ENCODE measurements at regions not wholly inside any gene's neighbourhood (a gene's known extent, or its start where the extent isn't known, plus 50 kb on each side); places are given as distances from the start of the nearest gene placed in this dataset.
"Not testable (repeated sequence)": the region's sequence is repeated elsewhere in the genome, so short reads cannot be mapped to it uniquely, and the experiment has no call there.

DNA sequence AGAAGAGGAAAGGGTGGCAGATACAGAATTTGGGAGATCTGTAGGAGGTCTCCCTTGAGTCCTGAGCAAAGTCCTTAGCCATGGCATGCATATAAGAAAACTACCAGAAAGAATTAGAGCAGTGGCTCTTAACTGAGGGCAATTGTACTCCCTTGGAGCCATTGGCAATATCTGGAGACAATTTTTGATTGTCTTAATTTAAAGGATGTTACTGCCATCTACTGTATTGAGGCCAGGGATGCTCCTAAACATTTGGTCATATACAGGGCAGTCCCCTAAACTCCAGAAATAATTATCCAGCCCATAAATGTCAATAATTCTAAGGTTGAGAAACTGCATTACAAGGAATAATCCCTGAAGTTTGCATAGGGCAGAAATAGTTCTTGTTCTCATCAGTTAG is 136.4 kb upstream of the ODAD2 start:
- DNase-seq (ENCODE audit: low read depth in 2 of 2) = no peak

DNA sequence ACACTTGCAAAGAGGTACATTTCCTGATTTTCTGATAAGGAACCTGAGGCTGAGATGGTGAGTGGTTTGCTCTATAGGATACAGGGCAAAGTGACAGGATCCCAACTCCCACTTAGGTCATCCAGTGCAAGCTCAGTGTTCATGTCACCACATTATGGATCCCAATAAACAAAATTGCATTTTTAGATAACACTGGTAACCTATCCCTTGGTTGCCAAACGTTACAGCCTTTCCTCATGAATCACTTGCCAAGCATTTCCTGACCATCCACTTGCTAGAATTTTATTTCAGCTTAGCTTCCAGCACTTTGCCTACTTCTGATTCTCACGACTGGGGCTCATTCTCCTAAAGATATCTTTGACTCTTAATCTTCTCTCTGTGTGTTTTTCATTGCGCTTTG is 131.4 kb upstream of the ODAD2 start:
- peak in 1 of 2 experiments; percentile 40 for DNase-seq (ENCODE audit: low read depth in 2 of 2)

DNA sequence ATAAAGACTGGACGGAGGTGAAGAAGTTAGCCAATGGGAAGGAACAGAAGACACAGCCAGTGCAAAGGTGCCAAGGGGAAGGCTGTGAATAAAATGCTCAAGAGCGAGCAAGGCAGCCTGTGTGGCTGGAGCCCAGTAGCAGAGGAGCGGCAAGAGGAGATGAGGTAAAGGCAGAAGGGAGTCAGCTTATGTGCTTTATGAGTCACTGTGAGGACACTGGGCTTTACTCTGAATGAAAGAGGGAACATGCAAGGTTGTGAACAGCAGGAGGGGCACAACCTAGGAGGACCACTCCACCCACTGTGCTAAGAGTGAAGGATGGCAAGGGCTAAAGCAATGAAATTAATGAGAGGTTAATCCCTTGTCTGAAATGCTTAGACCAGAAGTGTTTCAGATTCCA is 129.0 kb upstream of the ODAD2 start:
- DNase-seq (ENCODE audit: low read depth in 2 of 2) = no peak

DNA sequence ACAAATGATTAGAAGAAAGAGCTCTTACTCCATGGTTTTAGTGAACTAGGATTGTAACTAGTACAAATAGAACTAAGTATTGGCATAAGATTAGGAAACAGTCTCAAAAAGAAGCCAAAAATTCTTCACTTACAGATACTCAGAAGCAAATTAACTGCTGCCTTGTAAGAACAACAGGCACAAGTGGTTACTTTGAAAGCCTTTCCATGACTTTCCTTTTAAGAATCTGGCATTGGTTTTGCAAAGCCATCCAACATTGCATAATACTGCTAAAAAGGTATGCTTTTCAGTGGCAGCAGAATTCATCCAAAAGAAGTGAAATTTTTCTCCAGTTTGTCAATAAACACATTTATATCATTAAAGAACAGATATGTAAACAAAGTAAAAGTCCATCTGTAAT is 126.8 kb upstream of the ODAD2 start:
- DNase-seq (ENCODE audit: low read depth in 2 of 2) = peak; percentile 51 to 55

DNA sequence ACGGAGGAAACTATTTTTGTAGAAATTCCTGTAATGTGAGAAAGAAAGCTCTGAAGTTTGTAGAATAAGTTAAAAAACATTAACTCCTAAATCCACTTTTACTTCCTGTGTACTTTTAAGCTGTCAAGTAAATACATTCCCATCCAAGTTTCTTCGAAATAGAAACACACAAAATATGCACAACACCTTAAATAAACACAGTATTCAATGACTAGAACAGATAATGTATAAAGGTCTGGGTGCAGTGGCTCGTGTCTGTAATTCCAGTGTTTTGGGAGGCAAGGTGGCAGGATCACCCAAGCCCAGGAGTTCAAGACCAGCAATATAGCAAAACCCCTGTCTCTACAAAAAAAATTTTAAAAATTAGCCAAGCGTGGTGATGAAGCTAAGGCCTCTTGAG is 121.9 kb upstream of the ODAD2 start:
- no peak for DNase-seq (ENCODE audit: low read depth in 2 of 2)

DNA sequence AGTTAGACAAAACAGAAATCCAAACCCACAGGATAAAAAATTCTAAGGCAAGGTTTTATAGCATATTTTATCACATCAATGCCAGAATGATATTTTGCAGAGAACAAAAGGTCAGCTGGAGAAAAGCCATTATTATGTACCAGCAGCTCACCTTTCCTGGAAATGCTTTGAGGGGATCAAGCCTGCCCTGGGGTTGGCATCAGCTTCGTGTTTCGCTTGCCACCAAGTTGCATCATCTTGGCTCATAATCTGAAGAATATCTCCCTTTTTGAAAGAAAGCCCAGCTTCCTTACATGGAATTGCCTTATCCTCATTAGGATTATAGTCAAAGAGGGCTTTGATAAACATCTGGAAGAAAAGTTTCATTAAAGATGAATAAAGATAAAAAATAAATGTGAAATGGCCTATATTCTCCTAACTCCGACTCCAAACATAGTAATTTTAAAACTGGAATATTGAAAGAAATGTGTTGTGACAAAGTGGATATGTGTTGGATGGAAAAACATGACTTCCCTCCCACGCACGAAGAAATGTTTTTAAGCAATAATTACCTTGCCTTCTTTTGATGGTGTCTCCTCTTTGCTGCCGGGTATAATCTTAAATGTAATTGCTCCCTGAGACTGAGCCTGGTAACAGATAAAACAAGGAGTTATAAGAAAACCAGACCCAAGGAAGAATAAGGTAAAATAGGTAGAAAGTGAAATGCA is 121.3 kb upstream of the ODAD2 start:
- DNase-seq (ENCODE audit: low read depth in 2 of 2) = no peak

DNA sequence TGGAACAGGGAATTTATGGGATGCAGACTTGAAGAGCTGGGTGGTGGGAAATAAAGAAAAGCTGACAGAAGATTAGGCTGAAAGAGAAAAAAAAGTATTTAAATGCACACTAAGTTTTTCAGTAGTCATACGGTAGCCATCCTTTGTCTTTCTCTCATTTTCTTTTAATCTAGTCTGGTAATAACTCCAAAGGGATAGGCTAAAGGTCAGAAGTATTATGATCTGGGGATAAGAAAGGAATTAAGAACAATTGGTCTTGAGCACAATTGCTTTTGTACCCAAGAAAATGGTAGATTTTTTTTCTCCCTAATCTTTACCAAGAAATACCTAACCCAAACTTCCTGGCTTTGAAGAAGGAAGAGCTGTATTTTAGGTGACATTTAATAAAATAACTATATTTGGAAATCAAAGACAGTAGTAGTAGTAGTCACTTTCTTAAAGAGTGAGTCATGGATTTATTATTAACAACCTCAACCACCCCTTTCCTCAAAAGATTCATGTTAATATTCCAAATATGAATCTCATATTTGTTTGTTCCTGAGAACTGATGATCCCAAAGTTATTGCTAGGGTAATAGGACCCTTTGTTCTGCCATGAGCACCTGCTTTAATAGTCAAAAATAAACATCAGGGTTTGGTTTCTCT is 120.2 kb upstream of the ODAD2 start:
- DNase-seq (ENCODE audit: low read depth in 2 of 2) = no peak

DNA sequence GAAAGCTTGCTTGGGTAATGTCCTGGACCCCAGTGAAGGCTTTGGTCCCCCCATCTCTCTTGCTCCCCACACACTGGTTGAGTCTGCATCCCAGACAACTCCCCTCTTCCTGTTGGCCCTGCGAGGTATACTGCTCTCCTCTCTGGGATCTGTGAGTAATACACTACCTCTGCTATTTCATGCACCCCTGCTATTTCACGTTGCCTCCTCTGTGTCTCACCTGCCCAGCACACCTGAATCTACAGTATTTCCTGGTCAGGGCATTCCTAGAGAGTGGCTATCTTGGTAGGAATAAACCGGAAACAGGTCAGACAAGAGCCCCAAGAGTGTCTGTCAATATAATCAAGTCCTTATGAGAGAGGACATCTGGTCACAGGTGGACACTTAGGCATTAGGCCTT is 114.3 kb upstream of the ODAD2 start:
- no peak for DNase-seq (ENCODE audit: low read depth in 2 of 2)

DNA sequence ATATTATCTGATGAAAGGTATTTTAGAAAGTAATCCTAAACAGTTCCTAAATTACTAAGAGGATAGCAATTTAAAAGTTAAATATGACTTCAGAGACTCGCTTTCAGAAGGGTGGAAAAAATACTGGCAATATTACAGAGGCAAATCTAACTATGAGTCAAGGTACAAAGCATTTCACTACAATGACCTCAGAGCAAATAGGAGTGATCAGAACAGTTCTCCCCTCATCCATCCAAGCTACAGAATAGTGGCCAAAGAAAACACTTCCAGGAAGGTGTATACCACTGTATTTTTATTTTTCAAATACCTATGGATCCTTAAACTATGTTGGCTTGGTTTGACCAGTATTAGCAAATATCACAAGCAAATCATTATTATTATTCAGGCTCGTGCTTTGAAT is 112.8 kb upstream of the ODAD2 start:
- DNase-seq (ENCODE audit: low read depth in 2 of 2) = no peak

DNA sequence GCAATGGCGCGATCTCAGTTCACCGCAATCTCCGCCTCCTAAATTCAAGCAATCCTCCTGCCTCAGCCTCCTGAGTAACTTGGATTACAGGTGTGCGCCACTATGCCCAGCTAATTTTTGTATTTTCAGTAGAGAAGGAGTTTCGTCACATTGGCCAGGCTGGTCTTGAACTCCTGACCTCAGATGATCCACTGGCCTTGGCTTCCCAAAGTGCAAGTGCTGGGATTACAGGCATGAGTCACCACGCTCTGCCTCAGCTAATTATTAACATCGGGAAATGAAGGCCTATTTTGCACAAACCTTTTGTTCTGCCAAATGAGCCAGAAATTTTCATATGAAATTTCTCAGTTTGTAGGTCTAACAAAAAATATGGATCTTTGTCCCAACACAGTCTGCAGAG is 106.7 kb upstream of the ODAD2 start:
- DNase-seq (ENCODE audit: low read depth in 2 of 2) = no peak

DNA sequence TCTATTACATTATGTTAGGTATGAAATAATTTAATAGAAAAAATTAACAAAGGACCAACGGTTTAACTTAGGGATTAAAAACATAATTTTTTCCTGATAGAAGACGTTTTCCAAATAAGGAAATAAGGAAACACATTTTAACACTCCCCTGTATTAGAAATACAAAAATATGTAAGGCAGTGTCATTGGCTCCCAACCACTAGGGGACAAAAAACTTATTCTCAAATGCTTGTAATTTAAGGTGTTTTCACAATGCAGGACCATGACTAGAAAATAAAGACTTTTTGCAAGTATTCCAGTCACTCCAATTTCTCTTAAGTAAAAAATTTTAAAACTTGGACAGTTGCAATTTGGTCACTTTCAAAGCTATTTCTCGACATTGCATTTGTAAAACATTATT is 98.8 kb upstream of the ODAD2 start:
- DNase-seq (ENCODE audit: low read depth in 2 of 2) = no peak

DNA sequence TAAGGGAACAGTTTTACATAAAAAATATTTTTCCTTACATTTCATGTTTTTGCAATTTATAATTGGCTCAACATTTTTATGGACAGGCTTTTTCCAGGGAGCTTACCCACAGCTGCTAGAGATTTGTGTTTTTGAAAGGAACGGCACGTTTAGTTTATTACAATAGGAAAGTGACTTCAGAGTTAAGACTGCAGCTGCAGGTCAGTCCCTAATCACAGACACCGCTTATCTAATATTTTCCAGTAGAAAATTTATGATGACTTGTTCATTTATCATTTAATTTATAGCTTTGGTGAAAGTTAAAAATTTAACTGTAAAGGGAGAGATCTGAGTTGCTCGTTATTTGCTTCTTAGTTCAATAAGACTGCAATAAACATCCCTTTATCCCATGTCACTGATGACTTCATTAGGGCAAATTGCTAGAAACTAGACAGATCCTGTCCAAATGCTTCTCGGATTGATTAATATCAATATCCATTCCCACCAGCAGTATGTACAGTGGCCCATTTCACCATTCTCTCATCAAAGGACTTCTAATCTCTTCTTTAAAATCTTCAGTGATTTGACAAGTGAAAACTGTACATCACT is 97.0 kb upstream of the ODAD2 start:
- no peak for DNase-seq (ENCODE audit: low read depth in 2 of 2)

DNA sequence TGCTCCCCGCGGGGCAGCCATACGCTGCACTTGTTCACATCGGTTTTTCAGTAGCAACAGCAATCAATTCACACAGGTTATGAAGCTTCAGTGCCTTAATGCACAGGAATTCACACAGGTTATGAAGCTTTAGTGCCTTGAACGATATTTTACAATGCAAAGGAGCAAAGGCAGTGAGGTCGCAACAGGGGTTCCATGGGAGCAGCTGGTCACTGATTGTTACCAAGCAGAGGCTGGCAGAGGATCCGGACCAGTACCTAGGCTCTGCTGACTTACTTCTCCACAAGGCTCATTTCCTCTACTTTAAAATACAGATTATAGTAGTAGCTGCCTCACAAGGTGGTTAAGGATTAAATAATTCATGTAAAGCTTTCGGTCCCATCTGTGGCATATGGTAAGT is 95.2 kb upstream of the ODAD2 start:
- no peak for DNase-seq (ENCODE audit: low read depth in 2 of 2)

DNA sequence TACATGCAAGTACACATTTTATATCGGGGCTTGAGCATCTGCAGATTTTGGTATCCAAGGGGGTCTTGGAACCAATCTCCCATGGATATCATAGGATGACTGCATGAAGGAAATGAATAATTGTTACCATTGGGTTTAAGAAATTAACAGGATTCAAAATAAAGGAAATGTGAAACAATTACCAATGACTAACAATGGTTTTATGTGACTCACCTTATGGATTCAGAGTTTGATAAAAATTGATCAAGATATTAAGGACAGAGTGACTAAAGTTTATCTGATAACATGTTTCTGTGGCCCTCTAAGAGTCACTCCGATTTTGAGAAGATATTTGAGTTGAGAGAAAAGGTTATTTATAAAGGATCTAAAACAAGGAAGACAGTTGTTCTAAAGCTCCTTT is 93.0 kb upstream of the ODAD2 start:
- DNase-seq (ENCODE audit: low read depth in 2 of 2) = no peak

DNA sequence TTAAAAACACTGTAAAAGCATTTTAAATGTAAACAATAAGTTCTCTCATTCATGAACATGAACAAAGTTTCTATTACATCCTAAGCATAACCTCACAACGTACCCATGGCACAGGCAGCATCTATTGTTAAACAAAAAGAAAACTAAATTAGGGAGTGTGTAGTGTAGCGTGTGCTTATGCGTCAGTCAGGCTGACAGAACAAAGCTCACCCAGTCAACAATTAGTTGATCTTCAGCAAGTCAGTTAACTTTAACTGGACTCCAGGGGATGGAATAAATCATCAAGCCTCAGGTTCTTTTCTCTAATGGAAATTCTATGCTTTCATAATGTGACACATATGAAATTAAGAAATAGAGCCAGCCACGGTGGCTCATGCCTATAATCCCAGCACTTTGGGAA is 91.6 kb upstream of the ODAD2 start:
- no peak for DNase-seq (ENCODE audit: low read depth in 2 of 2)

DNA sequence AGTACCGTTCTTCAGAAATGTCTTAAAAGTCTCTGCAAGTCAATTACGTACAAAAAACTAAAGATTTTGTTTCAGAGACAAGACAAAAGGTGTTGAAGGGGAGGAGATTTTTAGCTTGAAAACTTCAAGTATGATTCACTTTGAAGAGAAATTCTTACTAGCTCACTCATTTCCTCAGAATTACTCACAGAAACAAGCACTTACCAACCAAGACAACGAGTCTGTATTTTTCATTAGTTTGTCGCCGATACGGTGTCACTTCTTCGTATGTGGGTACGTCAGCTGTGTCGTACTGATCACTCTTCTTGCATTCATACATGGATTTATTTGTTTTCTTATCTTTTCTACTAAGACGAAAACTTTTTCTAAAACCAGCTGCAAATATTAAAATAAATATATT is 90.6 kb upstream of the ODAD2 start:
- DNase-seq (ENCODE audit: low read depth in 2 of 2) = peak; percentile 42 to 48

DNA sequence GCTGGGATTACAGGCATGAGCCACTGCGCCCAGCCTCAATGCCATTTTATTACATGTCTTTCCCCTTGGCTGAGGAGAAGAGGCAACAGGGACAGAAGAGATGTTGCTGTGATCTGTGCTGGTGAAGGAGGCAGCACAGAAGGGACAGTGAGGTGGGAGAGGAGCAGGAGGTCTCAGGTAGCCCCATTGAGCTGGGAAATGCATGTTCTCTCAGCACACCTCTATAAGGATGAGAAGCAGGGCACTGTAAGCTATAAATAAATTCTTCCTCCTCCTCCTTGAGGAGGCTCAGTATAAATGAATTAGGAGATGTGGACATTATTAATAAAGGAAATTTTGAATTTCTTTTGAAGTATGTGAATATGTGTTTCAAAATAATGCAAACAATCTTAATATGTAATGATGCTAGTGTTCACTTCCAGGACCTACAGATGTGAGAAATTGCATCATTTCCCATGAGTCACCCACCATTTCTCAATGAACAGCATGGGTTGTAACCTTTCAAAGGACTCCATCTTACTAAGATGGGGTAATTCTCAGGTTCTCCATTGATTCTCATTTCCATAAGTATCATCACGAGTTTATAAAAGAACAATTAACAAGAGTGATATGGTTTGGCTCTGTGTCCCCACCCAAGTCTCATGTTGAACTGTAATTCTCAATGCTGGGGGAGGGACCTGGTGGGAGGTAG is 88.9 kb upstream of the ODAD2 start:
- peak; percentile 58 to 63 for DNase-seq (ENCODE audit: low read depth in 2 of 2)

DNA sequence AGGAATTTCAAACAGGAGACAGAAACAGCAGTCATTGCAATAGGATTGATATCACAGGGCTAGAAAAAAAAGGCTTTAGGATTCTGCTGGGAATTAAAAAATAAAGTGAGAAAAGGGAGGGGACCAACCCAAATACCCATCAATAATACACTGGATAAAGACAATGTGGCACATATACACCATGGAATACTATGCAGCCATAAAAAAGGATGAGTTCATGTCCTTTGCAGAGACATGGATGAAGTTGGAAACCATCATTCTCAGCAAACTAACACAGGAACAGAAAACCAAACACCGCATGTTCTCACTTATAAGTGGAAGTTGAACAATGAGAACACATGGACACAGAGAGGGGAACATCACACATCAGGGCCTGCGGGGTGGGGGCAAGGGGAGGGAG is 86.9 kb upstream of the ODAD2 start:
- not testable (repeated sequence) for DNase-seq (ENCODE audit: low read depth in 2 of 2)

DNA sequence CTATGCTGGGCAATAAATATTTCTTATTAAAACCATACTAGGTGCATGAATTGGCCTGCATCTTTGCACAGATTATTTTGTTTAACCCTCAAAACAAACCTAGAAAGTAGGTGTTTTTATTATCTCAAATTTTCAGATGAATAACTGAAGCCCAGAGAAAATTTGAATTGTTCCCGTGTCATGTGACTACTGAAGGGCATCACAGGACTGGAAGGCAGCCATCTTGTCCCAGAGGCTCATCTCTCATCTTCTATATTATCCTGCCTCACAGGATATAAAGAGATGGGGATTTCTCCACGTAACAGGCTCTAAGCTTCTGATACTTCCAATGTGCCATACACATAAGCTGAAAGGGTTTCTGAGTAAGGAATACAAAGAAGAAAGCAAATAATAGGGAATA is 84.0 kb upstream of the ODAD2 start:
- no peak for DNase-seq (ENCODE audit: low read depth in 2 of 2)

DNA sequence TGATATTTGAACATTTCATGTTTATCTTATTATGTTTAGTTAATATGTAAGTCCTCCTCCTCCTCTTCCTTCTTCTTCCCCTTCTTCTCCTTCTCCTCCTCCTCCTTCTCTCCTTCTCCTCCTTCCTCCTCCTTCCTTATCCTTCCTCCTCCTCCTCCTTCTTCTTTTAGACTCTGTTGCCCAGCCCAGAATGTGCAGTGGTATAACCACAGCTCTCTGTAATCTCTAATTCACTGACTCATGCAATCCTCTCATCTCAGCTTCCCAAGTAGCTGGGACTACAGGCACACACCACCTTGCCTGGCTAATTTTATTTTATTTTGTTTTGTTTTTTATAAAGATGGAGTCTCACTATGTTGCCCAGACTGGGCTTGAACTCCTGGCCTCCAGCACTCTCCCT is 83.4 kb upstream of the ODAD2 start:
- no peak for DNase-seq (ENCODE audit: low read depth in 2 of 2)

DNA sequence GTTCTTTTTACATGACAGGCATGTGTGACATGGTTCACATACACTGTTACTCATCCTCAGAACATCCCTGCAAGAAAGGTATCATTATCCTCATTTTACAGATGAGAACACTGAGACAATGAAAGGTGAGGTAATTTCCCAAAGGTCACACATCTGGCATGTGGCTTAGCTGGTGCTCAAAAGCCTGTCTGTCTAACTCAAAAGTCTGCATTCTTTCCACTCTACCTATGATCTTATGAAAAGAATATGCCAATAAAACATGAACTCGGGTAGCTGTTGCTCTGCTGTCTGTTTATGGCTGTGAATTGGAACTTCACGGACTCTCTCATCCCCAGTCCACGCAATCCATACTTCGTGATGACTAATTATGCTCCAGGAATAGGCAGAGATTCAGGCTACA is 79.0 kb upstream of the ODAD2 start:
- DNase-seq (ENCODE audit: low read depth in 2 of 2) = peak in 1 of 2 experiments; percentile 49

DNA sequence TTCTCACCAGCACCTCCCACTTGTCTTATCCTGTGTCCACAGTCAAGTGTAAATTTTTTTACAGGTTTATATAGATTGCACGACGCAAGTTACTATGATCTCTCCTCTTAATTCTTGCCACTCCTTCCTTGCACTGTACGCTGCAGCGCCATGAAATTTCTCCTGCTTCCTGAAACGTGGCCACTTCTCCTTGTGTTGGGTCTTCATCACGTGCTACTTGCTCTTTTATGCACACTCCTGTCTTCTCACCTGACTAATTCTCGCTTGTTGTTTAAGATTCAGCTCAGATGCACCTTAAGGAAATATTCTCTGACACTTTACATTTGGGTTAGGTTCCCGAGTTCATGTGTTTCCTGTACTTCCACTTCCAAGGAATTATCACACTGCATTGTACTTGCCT is 76.5 kb upstream of the ODAD2 start:
- no peak for DNase-seq (ENCODE audit: low read depth in 2 of 2)

DNA sequence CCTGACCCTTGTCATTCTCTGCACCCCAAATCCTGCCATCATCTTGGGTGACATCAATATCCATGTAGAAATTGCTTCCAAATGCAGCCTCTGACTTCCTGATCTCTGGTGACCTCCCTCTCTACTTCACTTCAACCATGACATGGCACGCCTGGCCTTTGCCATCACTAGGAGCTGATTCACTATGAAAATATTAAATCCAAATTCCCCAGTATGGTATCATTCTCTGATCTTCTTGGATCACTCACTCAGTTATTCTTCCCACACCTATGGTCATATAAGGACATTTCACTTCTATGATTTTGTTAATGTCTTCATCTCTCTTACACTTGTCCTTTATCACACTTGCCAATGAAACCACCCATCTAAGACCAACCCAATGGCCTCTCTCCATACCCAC is 73.7 kb upstream of the ODAD2 start:
- DNase-seq (ENCODE audit: low read depth in 2 of 2) = no peak

All from fibroblast of skin of left quadriceps (primary cell).